ENCODE measurements at regions not wholly inside any gene's neighbourhood (a gene's known extent, or its start where the extent isn't known, plus 50 kb on each side); places are given as distances from the start of the nearest gene placed in this dataset.

- Histone ChIP-seq H3K9me3 (ENCODE audit: control insufficient read depth, low read length) (no peaks in the 10 kb centered on the region), H2AFZ (no peak overlapping the region), H3K4me1 (no peaks in the 10 kb centered on the region), H3K9ac (no peak overlapping the region), H3K36me3 (ENCODE audit: control insufficient read depth, insufficient read depth, low read length) (no peaks in the 10 kb centered on the region), H3K27me3 (ENCODE audit: control insufficient read depth, insufficient read depth, low read length) (no peaks in the 10 kb centered on the region), H3K27ac (no peak overlapping the region), H3K4me3 (ENCODE audit: low read depth, low read length) (no peak overlapping the region), H3K79me2 (no peaks in the 10 kb centered on the region), H3K4me2 (ENCODE audit: low read length) (no peak overlapping the region)
- no peak for TF ChIP-seq CTCF (IDR thresholded peaks at IDR 0.05)
Measured at GRCh38 chr7:69545175-69545574, 53.1 kb upstream of the AUTS2 start.
